Nephron (organoid): ENCODE measurements at regions not wholly inside any gene's neighbourhood (a gene's known extent, or its start where the extent isn't known, plus 50 kb on each side); places are given as distances from the start of the nearest gene placed in this dataset.

Experiments
- H3K27ac Mint-ChIP-seq, 3 experiments: 2 replicates each; pipeline ENCODE4 v1.8.0; 2020; ENCODE audit warnings: mixed read lengths in 3 of 3, mild to moderate bottlenecking in 2 of 3, moderate library complexity in 1 of 3
- H3K27me3 Mint-ChIP-seq: 2 replicates; pipeline ENCODE4 v1.8.0; 2021; ENCODE audit warnings: low read depth, mild to moderate bottlenecking, moderate library complexity, mixed read lengths
- H3K36me3 Mint-ChIP-seq: 2 replicates; pipeline ENCODE4 v1.8.0; 2020; ENCODE audit warnings: low read depth, mixed read lengths
- H3K4me1 Mint-ChIP-seq: 2 replicates; pipeline ENCODE4 v1.8.0; 2020; ENCODE audit warnings: mixed read lengths
- H3K4me3 Mint-ChIP-seq, 3 experiments: 2 replicates each; pipeline ENCODE4 v1.8.0; 2020; ENCODE audit warnings: mild to moderate bottlenecking in 3 of 3, mixed read lengths in 3 of 3, moderate library complexity in 2 of 3
- H3K9me3 Mint-ChIP-seq: 2 replicates; pipeline ENCODE4 v1.8.0; 2020; ENCODE audit warnings: mixed read lengths
- CTCF ChIP-seq, 3 experiments: fragments of 200-600 bp; sonication (generic); IDR thresholded peaks; one replicate each; pipeline ENCODE4 v1.5.0; 2021; ENCODE audit warnings: antibody characterized with exemption in 3 of 3; ENCODE audit not compliant: unreplicated experiment in 3 of 3

- Mint-ChIP-seq H3K4me3 (no peak overlapping the region), H3K4me1 (peaks cover 25% of the 10 kb centered on the region), H3K27ac (peak overlapping the region in 2 of 3 experiments; percentile 23 to 45), H3K36me3 (no peaks in the 10 kb centered on the region), H3K27me3 (peaks cover 3% of the 10 kb centered on the region), H3K9me3 (no peaks in the 10 kb centered on the region)
- no peak for TF ChIP-seq CTCF (IDR thresholded peaks at IDR 0.05; ENCODE audit: unreplicated experiment in 3 of 3)
Observed at GRCh38 chr3:171935261-171936123, 92.3 kb downstream of the TMEM212 start.

GRCh38 chr3:171936191-171936841 is 93.2 kb downstream of the TMEM212 start:
- Mint-ChIP-seq H3K9me3 (no peaks in the 10 kb centered on the region), H3K36me3 (no peaks in the 10 kb centered on the region)
- TF ChIP-seq CTCF (IDR thresholded peaks at IDR 0.05; ENCODE audit: unreplicated experiment in 3 of 3) = no peak

GRCh38 chr3:171939578-171939977 is 96.4 kb downstream of the TMEM212 start:
- Mint-ChIP-seq H3K4me3 (no peak overlapping the region), H3K36me3 (no peaks in the 10 kb centered on the region), H3K27ac (peak overlapping the region; percentile 54 to 81 (median 73)), H3K4me1 (peaks cover 27% of the 10 kb centered on the region), H3K27me3 (no peaks in the 10 kb centered on the region), H3K9me3 (no peaks in the 10 kb centered on the region)
- no peak for TF ChIP-seq CTCF (IDR thresholded peaks at IDR 0.05; ENCODE audit: unreplicated experiment in 3 of 3)

More at GRCh38 chr3:171936191-171936841, 93.2 kb downstream of the TMEM212 start:
- Mint-ChIP-seq H3K4me1 (peaks cover 28% of the 10 kb centered on the region), H3K27ac (peak overlapping the region in 1 of 3 experiments; percentile 23), H3K27me3 (peaks cover 3% of the 10 kb centered on the region), H3K4me3 (no peak overlapping the region)

- Mint-ChIP-seq H3K4me3 (no peak overlapping the region), H3K4me1 (peaks cover 33% of the 10 kb centered on the region), H3K27me3 (no peaks in the 10 kb centered on the region), H3K9me3 (no peaks in the 10 kb centered on the region), H3K27ac (peak overlapping the region; percentile 54 to 81 (median 73)), H3K36me3 (no peaks in the 10 kb centered on the region)
- TF ChIP-seq CTCF (IDR thresholded peaks at IDR 0.05; ENCODE audit: unreplicated experiment in 3 of 3) = no peak
Observed at GRCh38 chr3:171940151-171940649, 97.1 kb downstream of the TMEM212 start.

GRCh38 chr3:171943262-171944117 is 95.9 kb upstream of the FNDC3B start:
- H3K27me3 Mint-ChIP-seq = no peaks in the 10 kb centered on the region
- H3K4me3 Mint-ChIP-seq = no peak overlapping the region
- H3K4me1 Mint-ChIP-seq = peaks cover 32% of the 10 kb centered on the region
- no peaks in the 10 kb centered on the region for H3K36me3 Mint-ChIP-seq
- TF ChIP-seq CTCF (IDR thresholded peaks at IDR 0.05; ENCODE audit: unreplicated experiment in 3 of 3) = no peak
- H3K9me3 Mint-ChIP-seq = peaks cover 8% of the 10 kb centered on the region
- peak overlapping the region; percentile 55 to 74 (median 67) for H3K27ac Mint-ChIP-seq
